ENCODE measurements at regions not wholly inside any gene's neighbourhood (a gene's known extent, or its start where the extent isn't known, plus 50 kb on each side); places are given as distances from the start of the nearest gene placed in this dataset.
A peak's percentile ranks its signal among the peaks of the same experiment; 100 is the strongest.

DNA sequence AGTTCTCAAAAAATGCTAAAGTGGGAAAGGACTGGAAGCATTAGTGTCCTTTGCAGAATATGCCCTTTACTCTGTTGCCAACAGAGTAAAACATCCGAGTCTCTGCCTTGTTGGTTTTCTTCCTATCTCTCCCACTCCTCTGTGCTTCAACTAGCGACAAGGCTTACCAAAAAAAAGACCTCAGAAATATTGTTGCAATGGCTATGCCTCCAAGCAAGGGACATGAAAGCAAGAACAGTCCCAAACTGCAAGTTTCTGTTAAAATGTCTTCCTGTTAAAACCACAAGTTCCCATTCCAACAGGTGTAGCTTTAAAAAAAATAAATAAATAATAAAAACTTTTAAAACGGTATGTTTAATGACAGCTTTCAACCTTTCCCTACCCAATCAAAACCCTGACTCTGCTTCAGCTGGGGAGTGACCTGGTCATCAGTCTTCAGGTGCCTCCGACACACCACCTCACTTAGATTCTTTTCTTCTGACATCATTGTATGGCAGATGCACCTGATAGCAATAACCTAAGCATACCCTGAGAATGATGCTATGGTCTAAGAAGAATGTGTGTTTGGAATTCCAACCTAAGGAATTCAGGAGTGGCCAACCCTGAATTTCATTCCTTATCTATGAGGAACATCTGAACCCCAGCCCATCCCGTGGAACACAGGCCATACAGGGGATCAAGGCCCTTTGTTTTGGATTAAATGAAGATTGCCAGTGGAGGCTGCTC, 81.0 kb downstream of the RPS29 start:
- no peak overlapping the region for H3K4me3 ChIP-seq (ENCODE audit: low read length)
- TF ChIP-seq, protein P1, sequence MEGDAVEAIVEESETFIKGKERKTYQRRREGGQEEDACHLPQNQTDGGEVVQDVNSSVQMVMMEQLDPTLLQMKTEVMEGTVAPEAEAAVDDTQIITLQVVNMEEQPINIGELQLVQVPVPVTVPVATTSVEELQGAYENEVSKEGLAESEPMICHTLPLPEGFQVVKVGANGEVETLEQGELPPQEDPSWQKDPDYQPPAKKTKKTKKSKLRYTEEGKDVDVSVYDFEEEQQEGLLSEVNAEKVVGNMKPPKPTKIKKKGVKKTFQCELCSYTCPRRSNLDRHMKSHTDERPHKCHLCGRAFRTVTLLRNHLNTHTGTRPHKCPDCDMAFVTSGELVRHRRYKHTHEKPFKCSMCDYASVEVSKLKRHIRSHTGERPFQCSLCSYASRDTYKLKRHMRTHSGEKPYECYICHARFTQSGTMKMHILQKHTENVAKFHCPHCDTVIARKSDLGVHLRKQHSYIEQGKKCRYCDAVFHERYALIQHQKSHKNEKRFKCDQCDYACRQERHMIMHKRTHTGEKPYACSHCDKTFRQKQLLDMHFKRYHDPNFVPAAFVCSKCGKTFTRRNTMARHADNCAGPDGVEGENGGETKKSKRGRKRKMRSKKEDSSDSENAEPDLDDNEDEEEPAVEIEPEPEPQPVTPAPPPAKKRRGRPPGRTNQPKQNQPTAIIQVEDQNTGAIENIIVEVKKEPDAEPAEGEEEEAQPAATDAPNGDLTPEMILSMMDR (IDR thresholded peaks at IDR 0.05; ENCODE audit: insufficient read depth, low read depth, low read length, missing control alignments), result no peak

DNA sequence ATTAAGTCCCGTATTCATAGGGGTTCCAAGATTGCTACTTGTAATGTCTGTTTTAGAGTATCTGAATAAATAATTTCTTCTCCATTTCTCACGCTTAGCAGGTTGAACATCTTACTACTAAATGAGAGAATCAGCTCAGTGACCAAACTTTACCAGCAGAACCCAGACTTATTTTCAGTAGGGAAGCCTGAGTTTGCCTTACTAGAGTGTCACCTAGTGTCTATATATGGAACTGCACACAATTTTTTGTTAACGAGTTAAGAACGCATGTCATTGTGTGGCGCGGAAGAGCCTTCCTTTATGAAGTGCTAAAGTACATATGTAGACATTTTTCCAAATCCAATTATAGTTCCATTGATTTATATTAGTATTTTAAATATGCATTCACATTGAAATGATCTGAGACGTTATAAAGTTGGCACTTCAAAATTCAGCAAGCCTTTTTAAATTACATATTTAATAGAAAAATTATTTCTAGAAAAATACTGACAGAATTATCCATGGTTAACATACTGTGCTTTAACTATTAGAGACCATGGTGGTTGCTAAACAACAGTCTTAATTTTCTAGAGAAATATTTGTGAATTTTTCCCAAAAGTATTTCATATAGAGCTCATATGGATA, 88.3 kb downstream of the RPS29 start:
- H3K4me3 ChIP-seq (ENCODE audit: low read length), result no peak overlapping the region
- TF ChIP-seq, protein P1 (IDR thresholded peaks at IDR 0.05; ENCODE audit: insufficient read depth, low read depth, low read length, missing control alignments), result peak; percentile 81
- DNase-seq (ENCODE audit: low read depth), result peak; percentile 80

More for the DNA sequence above, 81.0 kb downstream of the RPS29 start:
- DNase-seq (ENCODE audit: low read depth), result peak; percentile 58

DNA sequence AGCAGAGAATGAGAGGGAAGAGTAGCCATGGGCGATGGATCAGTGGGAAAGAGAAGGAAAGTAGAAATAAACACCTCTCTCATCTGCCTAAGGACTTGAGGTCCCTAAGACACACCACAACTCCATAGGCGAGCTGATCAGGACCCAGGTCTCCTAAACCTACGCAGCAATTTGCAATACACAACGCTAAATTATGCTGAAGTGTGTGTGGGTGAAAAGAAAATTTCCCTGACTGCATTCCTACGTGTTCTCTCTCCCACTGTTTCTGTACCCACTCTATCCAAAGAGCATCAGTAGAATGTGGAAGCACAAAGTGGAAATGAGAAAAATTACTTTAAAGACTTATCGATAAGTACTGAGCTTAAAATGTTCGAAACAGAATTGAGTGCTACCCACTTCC, 88.9 kb downstream of the RPS29 start:
- no peak for DNase-seq (ENCODE audit: low read depth)
- TF ChIP-seq, protein P1 (IDR thresholded peaks at IDR 0.05; ENCODE audit: insufficient read depth, low read depth, low read length, missing control alignments), result no peak
- no peak overlapping the region for H3K4me3 ChIP-seq (ENCODE audit: low read length)

DNA sequence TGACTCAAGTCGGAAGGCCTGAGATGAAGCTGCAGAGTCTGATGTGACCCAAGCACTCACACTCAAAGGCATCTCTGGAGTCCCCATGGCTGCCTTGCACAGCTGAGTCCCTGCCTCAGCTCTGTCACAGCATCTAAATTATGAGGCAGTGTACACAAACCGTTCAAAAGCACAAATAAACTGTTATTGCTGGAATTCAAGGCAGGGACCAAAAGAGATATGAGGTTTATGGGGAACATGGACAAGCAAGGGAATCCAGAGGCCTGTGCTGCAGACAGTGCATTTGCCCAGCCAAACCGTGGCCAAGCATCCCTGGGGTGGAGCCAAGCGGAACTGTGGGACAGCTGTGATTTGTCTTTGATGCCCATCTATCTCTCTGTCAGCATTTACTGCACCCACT, 91.3 kb downstream of the RPS29 start:
- DNase-seq (ENCODE audit: low read depth), result no peak
- TF ChIP-seq, protein P1 (IDR thresholded peaks at IDR 0.05; ENCODE audit: insufficient read depth, low read depth, low read length, missing control alignments), result no peak
- no peak overlapping the region for H3K4me3 ChIP-seq (ENCODE audit: low read length)

DNA sequence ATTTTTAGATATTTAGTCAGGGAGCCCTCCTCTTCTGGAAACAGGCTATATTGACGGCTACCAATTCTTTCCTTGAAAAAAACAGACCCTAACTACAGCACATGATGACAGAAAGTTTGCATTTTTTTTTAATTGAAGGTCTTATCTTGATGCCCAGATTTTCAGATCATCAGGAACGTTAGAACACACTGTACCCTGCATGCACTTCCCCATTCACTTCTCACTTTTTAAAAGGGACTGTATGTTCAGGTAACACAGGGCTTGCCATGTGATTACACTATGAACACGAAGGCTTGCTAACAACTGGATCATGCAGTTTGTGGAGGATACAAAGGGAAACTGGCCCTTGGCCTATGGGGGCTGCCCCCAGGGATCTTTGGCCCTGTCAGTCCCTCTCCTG, 92.6 kb downstream of the RPS29 start:
- no peak overlapping the region for H3K4me3 ChIP-seq (ENCODE audit: low read length)
- no peak for DNase-seq (ENCODE audit: low read depth)
- TF ChIP-seq, protein P1 (IDR thresholded peaks at IDR 0.05; ENCODE audit: insufficient read depth, low read depth, low read length, missing control alignments), result no peak

DNA sequence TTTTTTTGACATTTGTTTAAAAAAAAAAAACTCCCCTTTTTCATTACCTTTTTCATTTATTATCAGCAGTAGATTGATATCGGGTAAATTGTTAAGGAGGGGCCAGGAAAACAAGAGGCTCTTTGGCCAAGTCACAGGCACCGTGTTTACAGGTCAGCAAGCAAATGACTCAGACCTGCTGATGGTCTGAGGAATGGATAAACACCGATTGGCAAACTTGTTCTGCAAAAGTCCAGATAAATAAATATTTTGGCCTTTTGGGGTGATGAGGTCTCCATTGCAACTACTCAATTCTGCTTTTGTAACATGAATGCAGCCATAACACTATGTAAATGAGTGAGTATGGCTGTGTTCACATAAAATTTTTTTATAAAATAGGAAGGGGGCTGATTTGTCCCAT, 94.0 kb downstream of the RPS29 start:
- H3K4me3 ChIP-seq (ENCODE audit: low read length), result no peak overlapping the region
- DNase-seq (ENCODE audit: low read depth), result no peak
- TF ChIP-seq, protein P1 (IDR thresholded peaks at IDR 0.05; ENCODE audit: insufficient read depth, low read depth, low read length, missing control alignments), result no peak

Measured in epithelial cell of esophagus (primary cell).